ENCODE measurements at regions not wholly inside any gene's neighbourhood (a gene's known extent, or its start where the extent isn't known, plus 50 kb on each side); places are given as distances from the start of the nearest gene placed in this dataset.
"Not testable (repeated sequence)": the region's sequence is repeated elsewhere in the genome, so short reads cannot be mapped to it uniquely, and the experiment has no call there.

GRCh38 chrX:112477653-112478052 is 202.1 kb downstream of the LHFPL1 start:
- WGBS (ENCODE audit: insufficient coverage, insufficient read length), result no CpG with 5 or more reads among the region's 2 CpGs

GRCh38 chrX:112473654-112474053 is 206.1 kb downstream of the LHFPL1 start:
- Histone ChIP-seq H3K4me1 (ENCODE audit: control insufficient read depth, insufficient read depth, low read length) (no peaks in the 10 kb centered on the region), H3K27me3 (ENCODE audit: control insufficient read depth, insufficient read depth, low read length) (no peaks in the 10 kb centered on the region), H3K27ac (ENCODE audit: low read length) (no peak overlapping the region), H3K9me3 (ENCODE audit: control insufficient read depth, insufficient read depth, low read length) (no peaks in the 10 kb centered on the region), H3K4me3 (ENCODE audit: low read length) (no peak overlapping the region), H3K36me3 (ENCODE audit: control insufficient read depth, insufficient read depth, low read length) (no peaks in the 10 kb centered on the region)
- no CpG with 5 or more reads among the region's 3 CpGs for whole genome bisulfite sequencing (ENCODE audit: insufficient coverage, insufficient read length)
- DNase-seq (ENCODE audit: low read depth, low spot score), result peak; percentile 5

More at GRCh38 chrX:112477653-112478052, 202.1 kb downstream of the LHFPL1 start:
- Histone ChIP-seq H3K4me1 (ENCODE audit: control insufficient read depth, insufficient read depth, low read length) (no peaks in the 10 kb centered on the region), H3K27ac (ENCODE audit: low read length) (no peak overlapping the region), H3K36me3 (ENCODE audit: control insufficient read depth, insufficient read depth, low read length) (no peaks in the 10 kb centered on the region), H3K27me3 (ENCODE audit: control insufficient read depth, insufficient read depth, low read length) (no peaks in the 10 kb centered on the region), H3K4me3 (ENCODE audit: low read length) (no peak overlapping the region), H3K9me3 (ENCODE audit: control insufficient read depth, insufficient read depth, low read length) (no peaks in the 10 kb centered on the region)
- no peak for DNase-seq (ENCODE audit: low read depth, low spot score)

- DNase-seq (ENCODE audit: low read depth, low spot score), result no peak
- WGBS (ENCODE audit: insufficient coverage, insufficient read length), result no CpG with 5 or more reads among the region's 2 CpGs
- Histone ChIP-seq H3K4me1 (ENCODE audit: control insufficient read depth, insufficient read depth, low read length) (no peaks in the 10 kb centered on the region), H3K27me3 (ENCODE audit: control insufficient read depth, insufficient read depth, low read length) (no peaks in the 10 kb centered on the region), H3K9me3 (ENCODE audit: control insufficient read depth, insufficient read depth, low read length) (no peaks in the 10 kb centered on the region), H3K4me3 (ENCODE audit: low read length) (no peak overlapping the region), H3K27ac (ENCODE audit: low read length) (no peak overlapping the region), H3K36me3 (ENCODE audit: control insufficient read depth, insufficient read depth, low read length) (no peaks in the 10 kb centered on the region)
Measured at GRCh38 chrX:112470551-112470950, 209.2 kb downstream of the LHFPL1 start.

GRCh38 chrX:112461949-112462450 is 217.7 kb downstream of the LHFPL1 start:
- DNase-seq (ENCODE audit: low read depth, low spot score); H3K9me3 ChIP-seq (ENCODE audit: control insufficient read depth, insufficient read depth, low read length); H3K27me3 ChIP-seq (ENCODE audit: control insufficient read depth, insufficient read depth, low read length); H3K4me1 ChIP-seq (ENCODE audit: control insufficient read depth, insufficient read depth, low read length); H3K36me3 ChIP-seq (ENCODE audit: control insufficient read depth, insufficient read depth, low read length); H3K4me3 ChIP-seq (ENCODE audit: low read length); H3K27ac ChIP-seq (ENCODE audit: low read length): not testable (repeated sequence)
- no CpG with 5 or more reads among the region's 8 CpGs for WGBS (ENCODE audit: insufficient coverage, insufficient read length)

GRCh38 chrX:112457788-112458187 is 221.9 kb downstream of the LHFPL1 start:
- Histone ChIP-seq H3K36me3 (ENCODE audit: control insufficient read depth, insufficient read depth, low read length) (no peaks in the 10 kb centered on the region), H3K9me3 (ENCODE audit: control insufficient read depth, insufficient read depth, low read length) (no peaks in the 10 kb centered on the region), H3K4me3 (ENCODE audit: low read length) (no peak overlapping the region), H3K4me1 (ENCODE audit: control insufficient read depth, insufficient read depth, low read length) (no peaks in the 10 kb centered on the region), H3K27ac (ENCODE audit: low read length) (no peak overlapping the region), H3K27me3 (ENCODE audit: control insufficient read depth, insufficient read depth, low read length) (no peaks in the 10 kb centered on the region)
- DNase-seq (ENCODE audit: low read depth, low spot score), result no peak

GRCh38 chrX:112450810-112451209 is 228.9 kb downstream of the LHFPL1 start:
- no peaks in the 10 kb centered on the region for H3K36me3 ChIP-seq (ENCODE audit: control insufficient read depth, insufficient read depth, low read length)
- no peaks in the 10 kb centered on the region for H3K9me3 ChIP-seq (ENCODE audit: control insufficient read depth, insufficient read depth, low read length)
- no CpG with 5 or more reads among the region's 2 CpGs for WGBS (ENCODE audit: insufficient coverage, insufficient read length)
- DNase-seq (ENCODE audit: low read depth, low spot score), result no peak
- no peak overlapping the region for H3K4me3 ChIP-seq (ENCODE audit: low read length)
- H3K27ac ChIP-seq (ENCODE audit: low read length), result no peak overlapping the region
- no peaks in the 10 kb centered on the region for H3K27me3 ChIP-seq (ENCODE audit: control insufficient read depth, insufficient read depth, low read length)
- H3K4me1 ChIP-seq (ENCODE audit: control insufficient read depth, insufficient read depth, low read length), result no peaks in the 10 kb centered on the region

GRCh38 chrX:112440277-112440676 is 239.5 kb downstream of the LHFPL1 start:
- no peaks in the 10 kb centered on the region for H3K36me3 ChIP-seq (ENCODE audit: control insufficient read depth, insufficient read depth, low read length)
- H3K4me3 ChIP-seq (ENCODE audit: low read length), result no peak overlapping the region
- no peaks in the 10 kb centered on the region for H3K9me3 ChIP-seq (ENCODE audit: control insufficient read depth, insufficient read depth, low read length)
- H3K27me3 ChIP-seq (ENCODE audit: control insufficient read depth, insufficient read depth, low read length), result no peaks in the 10 kb centered on the region
- no peak for DNase-seq (ENCODE audit: low read depth, low spot score)
- H3K27ac ChIP-seq (ENCODE audit: low read length), result no peak overlapping the region
- WGBS (ENCODE audit: insufficient coverage, insufficient read length), result no CpG with 5 or more reads among the region's 2 CpGs
- no peaks in the 10 kb centered on the region for H3K4me1 ChIP-seq (ENCODE audit: control insufficient read depth, insufficient read depth, low read length)

- Histone ChIP-seq H3K27me3 (ENCODE audit: control insufficient read depth, insufficient read depth, low read length) (no peaks in the 10 kb centered on the region), H3K9me3 (ENCODE audit: control insufficient read depth, insufficient read depth, low read length) (no peaks in the 10 kb centered on the region), H3K4me3 (ENCODE audit: low read length) (no peak overlapping the region), H3K27ac (ENCODE audit: low read length) (no peak overlapping the region), H3K36me3 (ENCODE audit: control insufficient read depth, insufficient read depth, low read length) (no peaks in the 10 kb centered on the region), H3K4me1 (ENCODE audit: control insufficient read depth, insufficient read depth, low read length) (no peaks in the 10 kb centered on the region)
- no CpG with 5 or more reads among the region's 1 CpG for WGBS (ENCODE audit: insufficient coverage, insufficient read length)
- no peak for DNase-seq (ENCODE audit: low read depth, low spot score)
Measured at GRCh38 chrX:112424166-112424565, 255.6 kb downstream of the LHFPL1 start.

GRCh38 chrX:112391313-112391712 is 288.4 kb downstream of the LHFPL1 start:
- DNase-seq (ENCODE audit: low read depth, low spot score), result no peak
- Histone ChIP-seq H3K27ac (ENCODE audit: low read length) (no peak overlapping the region), H3K4me3 (ENCODE audit: low read length) (no peak overlapping the region), H3K4me1 (ENCODE audit: control insufficient read depth, insufficient read depth, low read length) (no peaks in the 10 kb centered on the region), H3K36me3 (ENCODE audit: control insufficient read depth, insufficient read depth, low read length) (no peaks in the 10 kb centered on the region), H3K27me3 (ENCODE audit: control insufficient read depth, insufficient read depth, low read length) (no peaks in the 10 kb centered on the region), H3K9me3 (ENCODE audit: control insufficient read depth, insufficient read depth, low read length) (no peaks in the 10 kb centered on the region)
- no CpG with 5 or more reads among the region's 3 CpGs for WGBS (ENCODE audit: insufficient coverage, insufficient read length)

- not testable (repeated sequence) for H3K4me1 ChIP-seq (ENCODE audit: control insufficient read depth, insufficient read depth, low read length); DNase-seq (ENCODE audit: low read depth, low spot score); H3K27ac ChIP-seq (ENCODE audit: low read length); H3K9me3 ChIP-seq (ENCODE audit: control insufficient read depth, insufficient read depth, low read length); H3K27me3 ChIP-seq (ENCODE audit: control insufficient read depth, insufficient read depth, low read length); H3K4me3 ChIP-seq (ENCODE audit: low read length); H3K36me3 ChIP-seq (ENCODE audit: control insufficient read depth, insufficient read depth, low read length)
- no CpG with 5 or more reads among the region's 8 CpGs for WGBS (ENCODE audit: insufficient coverage, insufficient read length)
Measured at GRCh38 chrX:112381649-112382298, 298.0 kb downstream of the LHFPL1 start.

GRCh38 chrX:112380541-112381278 is 298.1 kb upstream of the TRPC5 start:
- no peaks in the 10 kb centered on the region for H3K9me3 ChIP-seq (ENCODE audit: control insufficient read depth, insufficient read depth, low read length)
- H3K36me3 ChIP-seq (ENCODE audit: control insufficient read depth, insufficient read depth, low read length), result no peaks in the 10 kb centered on the region
- WGBS (ENCODE audit: insufficient coverage, insufficient read length), result no CpG with 5 or more reads among the region's 39 CpGs
- H3K4me3 ChIP-seq (ENCODE audit: low read length), result no peak overlapping the region
- H3K27me3 ChIP-seq (ENCODE audit: control insufficient read depth, insufficient read depth, low read length), result no peaks in the 10 kb centered on the region
- H3K4me1 ChIP-seq (ENCODE audit: control insufficient read depth, insufficient read depth, low read length), result no peaks in the 10 kb centered on the region
- H3K27ac ChIP-seq (ENCODE audit: low read length), result no peak overlapping the region
- no peak for DNase-seq (ENCODE audit: low read depth, low spot score)

All from iPS DF 6.9 (cell line).